Cardiac fibroblast (primary cell): ENCODE measurements at regions not wholly inside any gene's neighbourhood (a gene's known extent, or its start where the extent isn't known, plus 50 kb on each side); places are given as distances from the start of the nearest gene placed in this dataset.

Source experiments
- DNase-seq, 2 donors: peaks; one replicate each; pipeline versions ENCODE4 v3.0.0 to v3.0.0-alpha.2; 2010; ENCODE audit warnings: low read depth in 2 of 2
- H3K4me3 ChIP-seq, 2 donors: replicated peaks in 1 of 2; 1 replicate in 1 of 2; 2 replicates in 1 of 2; pipeline ENCODE4 v1.5.1; 2011; ENCODE audit warnings: low read depth in 2 of 2, low read length in 2 of 2, mild to moderate bottlenecking in 2 of 2, moderate library complexity in 1 of 2
- TF ChIP-seq, protein P1 (sequence below): IDR thresholded peaks from one replicate; pipeline ENCODE4 v1.5.1; 2011; ENCODE audit warnings: low read depth, mild to moderate bottlenecking, low read length, inconsistent platforms

DNA sequence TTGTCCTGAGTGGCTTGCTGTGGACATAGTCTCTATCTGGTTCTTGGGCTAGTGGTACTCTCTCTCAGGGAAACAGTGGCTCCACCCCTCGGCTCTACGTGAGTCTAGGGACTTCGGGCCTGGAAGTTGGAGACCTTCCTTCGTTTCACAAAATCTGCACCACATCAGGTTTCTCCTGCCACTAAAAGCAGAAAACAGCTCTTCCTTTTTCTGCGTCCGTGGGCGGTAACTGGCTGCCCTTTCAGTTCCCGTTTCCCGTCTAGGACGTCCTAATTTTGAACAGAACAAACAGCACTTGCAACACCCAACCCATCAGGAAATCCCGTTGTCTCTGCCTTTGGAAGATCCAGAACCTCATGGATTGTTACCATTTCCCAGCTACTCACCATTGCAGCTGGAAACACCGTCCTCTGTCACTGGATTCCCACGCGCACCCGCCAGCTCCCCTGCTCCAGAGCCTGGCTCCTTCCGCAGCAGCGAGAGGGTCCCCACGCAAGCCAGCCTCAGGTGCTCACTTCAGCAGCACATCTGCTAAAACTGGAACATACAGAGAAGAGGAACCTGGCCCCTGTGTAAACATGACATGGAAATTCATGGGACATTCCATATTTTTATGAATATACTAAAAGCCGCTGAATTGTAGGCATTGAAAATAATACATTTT lies 311.4 kb upstream of the AKR1E2 start:
- peak; percentile 42 to 56 for DNase-seq
- no peak overlapping the region for H3K4me3 ChIP-seq
- TF ChIP-seq, protein P1, sequence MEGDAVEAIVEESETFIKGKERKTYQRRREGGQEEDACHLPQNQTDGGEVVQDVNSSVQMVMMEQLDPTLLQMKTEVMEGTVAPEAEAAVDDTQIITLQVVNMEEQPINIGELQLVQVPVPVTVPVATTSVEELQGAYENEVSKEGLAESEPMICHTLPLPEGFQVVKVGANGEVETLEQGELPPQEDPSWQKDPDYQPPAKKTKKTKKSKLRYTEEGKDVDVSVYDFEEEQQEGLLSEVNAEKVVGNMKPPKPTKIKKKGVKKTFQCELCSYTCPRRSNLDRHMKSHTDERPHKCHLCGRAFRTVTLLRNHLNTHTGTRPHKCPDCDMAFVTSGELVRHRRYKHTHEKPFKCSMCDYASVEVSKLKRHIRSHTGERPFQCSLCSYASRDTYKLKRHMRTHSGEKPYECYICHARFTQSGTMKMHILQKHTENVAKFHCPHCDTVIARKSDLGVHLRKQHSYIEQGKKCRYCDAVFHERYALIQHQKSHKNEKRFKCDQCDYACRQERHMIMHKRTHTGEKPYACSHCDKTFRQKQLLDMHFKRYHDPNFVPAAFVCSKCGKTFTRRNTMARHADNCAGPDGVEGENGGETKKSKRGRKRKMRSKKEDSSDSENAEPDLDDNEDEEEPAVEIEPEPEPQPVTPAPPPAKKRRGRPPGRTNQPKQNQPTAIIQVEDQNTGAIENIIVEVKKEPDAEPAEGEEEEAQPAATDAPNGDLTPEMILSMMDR: no peak

DNA sequence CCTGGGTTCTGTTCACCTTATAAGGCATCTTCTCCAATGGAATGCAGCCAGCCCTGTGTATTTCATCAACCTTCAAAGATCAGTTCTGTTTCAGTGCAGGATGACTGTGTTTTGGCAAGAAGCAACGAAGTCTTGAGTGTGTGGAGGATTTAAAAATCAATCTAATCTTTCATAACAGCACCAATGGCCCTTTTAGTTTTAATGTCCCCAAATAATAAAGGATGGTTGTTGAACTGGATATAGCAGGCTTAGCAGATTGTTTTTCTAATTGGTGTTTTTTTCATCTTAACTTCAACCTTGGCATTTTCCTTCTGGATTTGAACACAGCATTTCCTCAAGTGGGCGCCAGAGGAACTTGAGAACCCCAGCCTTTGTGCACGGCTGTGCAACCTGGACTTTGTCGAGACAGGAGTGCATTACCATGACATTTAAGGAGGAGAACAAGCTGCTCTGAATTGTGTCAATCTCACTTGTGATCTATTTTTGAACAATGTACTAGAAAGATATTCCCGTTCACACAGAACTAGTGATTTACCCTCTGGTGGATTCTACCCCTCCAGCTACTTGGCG lies 313.3 kb upstream of the AKR1E2 start:
- DNase-seq: peak; percentile 85 to 88
- TF ChIP-seq, protein P1: peak; percentile 72

DNA sequence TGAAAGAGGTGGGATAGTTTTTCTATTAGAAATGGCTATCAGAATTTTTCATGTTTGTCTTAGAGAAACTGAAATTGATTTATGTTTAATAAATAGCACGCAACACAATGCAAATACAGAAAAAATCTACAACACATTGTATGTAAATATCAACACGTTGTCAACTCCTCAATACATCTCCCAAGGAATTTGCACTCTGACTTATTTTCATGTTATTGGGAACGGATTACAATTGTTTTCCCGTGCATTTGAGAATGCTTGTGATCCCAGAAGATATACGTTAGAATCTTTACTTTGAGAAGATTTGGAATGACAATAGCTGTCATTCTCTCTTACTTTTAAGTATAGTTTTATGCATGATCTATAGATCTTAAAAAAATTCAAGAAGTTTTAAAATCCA lies 313.8 kb upstream of the AKR1E2 start:
- no peak overlapping the region for H3K4me3 ChIP-seq
- DNase-seq: no peak
- TF ChIP-seq, protein P1: no peak

More for the DNA sequence above, 313.3 kb upstream of the AKR1E2 start:
- no peak overlapping the region for H3K4me3 ChIP-seq

DNA sequence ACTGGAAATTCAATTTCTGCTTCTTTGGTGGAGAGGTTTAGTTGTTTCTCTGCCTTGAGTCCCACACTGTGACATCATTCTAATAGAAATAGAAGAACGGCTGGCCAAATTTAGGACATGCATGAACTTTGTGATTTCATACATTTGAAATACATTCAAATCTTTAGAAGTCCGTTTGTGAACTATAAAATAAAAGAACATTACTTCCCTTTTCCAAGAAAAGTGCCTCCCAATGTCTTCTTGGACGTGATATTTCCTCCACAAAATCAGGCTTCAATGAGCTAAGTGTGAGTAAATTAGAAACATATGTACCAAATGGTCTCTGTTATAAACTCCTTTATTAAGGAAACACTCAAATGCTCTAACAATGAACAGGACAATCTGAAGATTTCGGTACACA lies 314.5 kb upstream of the AKR1E2 start:
- no peak for DNase-seq
- no peak overlapping the region for H3K4me3 ChIP-seq
- TF ChIP-seq, protein P1: no peak

DNA sequence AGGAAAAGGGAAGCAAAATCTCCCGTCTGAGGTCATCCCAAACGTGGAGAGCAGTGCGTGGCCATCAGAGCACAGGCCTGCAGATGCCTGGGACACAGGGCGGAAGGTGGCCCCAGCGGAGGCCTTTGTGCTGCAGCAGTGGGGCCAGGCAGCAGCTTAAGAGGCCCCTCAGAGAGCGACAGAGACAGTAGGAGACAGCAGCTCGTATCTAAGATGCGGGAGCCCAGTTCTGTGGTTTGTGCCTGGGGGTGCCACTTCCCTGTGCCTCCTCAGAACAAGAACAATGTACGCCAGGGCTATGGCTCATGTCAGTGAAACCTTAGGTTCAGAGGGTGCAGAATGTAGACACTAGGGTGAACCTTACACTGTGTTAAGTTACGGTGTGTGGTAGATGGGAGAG lies 316.6 kb upstream of the AKR1E2 start:
- no peak overlapping the region for H3K4me3 ChIP-seq
- TF ChIP-seq, protein P1: no peak
- no peak for DNase-seq

DNA sequence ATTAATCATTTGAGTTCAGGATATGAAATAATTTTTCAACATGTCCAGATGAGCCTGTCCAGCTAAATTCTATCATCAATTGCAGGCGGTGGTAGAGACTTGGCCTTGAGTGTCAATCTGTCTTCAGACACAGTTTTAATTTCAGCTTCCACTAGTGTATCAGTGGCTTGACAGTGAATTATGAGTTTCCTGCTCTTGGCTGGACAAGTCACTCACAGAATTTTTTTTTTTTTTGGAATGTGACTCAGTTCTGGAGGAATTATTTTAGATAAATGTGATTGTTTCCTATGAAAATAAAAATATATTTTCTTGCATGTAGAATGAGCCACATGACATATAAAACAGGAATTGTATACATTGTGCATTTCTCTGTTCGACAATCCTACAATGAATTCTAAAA lies 319.9 kb upstream of the AKR1E2 start:
- H3K4me3 ChIP-seq: no peak overlapping the region
- peak in 1 of 2 donors; percentile 39 for DNase-seq
- TF ChIP-seq, protein P1: no peak
